GM20431 (cell line): ENCODE measurements at regions not wholly inside any gene's neighbourhood (a gene's known extent, or its start where the extent isn't known, plus 50 kb on each side); places are given as distances from the start of the nearest gene placed in this dataset.
"Not testable (repeated sequence)": the region's sequence is repeated elsewhere in the genome, so short reads cannot be mapped to it uniquely, and the experiment has no call there.

Experiments
- in situ Hi-C: fragments of 300-500 bp; cut with MseI, MboI; formaldehyde crosslinking; loops from one replicate; pipeline ENCODE4 v1.15.0; 2020; ENCODE audit warnings: low sequenced_read_pairs; ENCODE audit not compliant: unreplicated experiment

GRCh38 chr13:31504918-31505317, 234.4 kb upstream of the RXFP2 start:
- in situ Hi-C loops, result no loop called here

DNA sequence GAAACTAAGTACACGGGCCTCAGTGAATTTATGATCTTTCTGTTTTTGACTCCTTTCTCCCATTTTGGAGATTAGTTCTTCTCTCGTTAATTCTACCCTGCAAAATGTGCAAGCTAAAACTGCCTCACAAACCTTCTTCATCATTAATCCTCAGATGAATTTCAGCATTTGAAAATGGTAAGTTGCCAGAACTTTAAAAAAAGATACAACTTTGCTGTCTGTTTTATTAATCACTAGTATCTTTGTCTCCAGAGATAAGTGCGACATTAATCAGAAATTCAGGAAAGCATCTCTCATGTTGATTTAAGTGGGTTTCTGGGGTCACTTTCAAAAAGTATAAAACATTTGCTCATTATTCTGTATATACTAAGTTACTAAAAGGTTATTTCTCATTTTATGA, 227.0 kb upstream of the RXFP2 start:
- in situ Hi-C loops, result no loop called here

DNA sequence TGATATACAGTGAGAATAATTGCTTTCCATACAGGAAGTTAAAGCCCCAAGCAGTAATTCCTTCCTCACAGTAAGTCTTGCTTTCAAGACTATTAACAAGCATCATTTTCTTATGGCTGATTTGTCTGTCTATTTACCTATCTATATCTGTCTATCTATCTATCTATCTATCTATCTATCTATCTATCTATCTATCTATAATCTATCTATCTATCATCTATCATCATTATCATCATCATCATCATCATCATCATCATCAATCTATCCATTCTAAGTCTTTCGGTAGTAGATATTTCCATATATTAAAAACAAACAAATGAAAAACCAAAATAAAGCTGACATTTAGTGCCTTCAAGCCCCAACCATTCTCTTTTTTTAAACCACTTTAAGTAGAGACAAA, 224.4 kb upstream of the RXFP2 start:
- in situ Hi-C loops, result no loop called here

- in situ Hi-C loops, result no loop called here
Observed at GRCh38 chr13:31515427-31515826, 223.9 kb upstream of the RXFP2 start.

- in situ Hi-C loops, result no loop called here
Observed at GRCh38 chr13:31517599-31517998, 221.7 kb upstream of the RXFP2 start.

DNA sequence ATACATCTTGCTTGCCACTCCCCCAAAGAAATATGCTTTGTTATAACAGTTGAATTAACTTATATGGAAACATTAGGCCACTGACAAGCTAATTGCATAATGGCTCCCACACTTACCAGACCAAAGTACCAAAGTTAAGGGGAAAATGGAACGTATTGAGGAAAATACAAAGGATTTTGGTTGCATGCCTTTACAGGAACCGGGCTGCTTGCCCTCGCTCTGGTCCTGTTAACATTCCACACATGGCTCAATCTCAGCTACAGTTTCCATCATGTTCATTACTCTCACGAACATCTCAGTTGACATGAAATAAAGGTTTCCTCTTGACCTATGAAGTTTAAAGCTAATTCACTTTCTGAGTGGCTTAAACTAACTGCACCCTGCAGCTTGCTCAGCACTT, 220.7 kb upstream of the RXFP2 start:
- in situ Hi-C loops, result no loop called here

DNA sequence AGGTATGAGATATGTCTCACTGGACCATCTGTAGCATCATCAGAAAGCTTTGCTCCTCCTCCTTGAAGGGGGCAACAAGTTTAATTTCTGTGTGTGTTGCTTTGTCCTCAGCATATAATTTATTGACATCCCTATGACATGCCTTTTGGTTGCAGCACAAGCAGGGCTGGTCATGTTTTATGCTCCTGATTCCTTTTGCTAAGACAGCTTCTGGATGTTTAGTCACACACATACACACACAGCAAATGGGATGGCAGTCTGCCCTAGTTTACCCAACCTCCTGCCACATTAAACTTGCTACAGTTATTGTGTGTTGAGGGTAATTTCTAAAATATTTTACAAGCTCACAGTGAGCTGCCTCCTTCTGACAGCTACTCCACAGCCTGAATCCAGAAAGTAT, 217.9 kb upstream of the RXFP2 start:
- in situ Hi-C loops, result no loop called here

DNA sequence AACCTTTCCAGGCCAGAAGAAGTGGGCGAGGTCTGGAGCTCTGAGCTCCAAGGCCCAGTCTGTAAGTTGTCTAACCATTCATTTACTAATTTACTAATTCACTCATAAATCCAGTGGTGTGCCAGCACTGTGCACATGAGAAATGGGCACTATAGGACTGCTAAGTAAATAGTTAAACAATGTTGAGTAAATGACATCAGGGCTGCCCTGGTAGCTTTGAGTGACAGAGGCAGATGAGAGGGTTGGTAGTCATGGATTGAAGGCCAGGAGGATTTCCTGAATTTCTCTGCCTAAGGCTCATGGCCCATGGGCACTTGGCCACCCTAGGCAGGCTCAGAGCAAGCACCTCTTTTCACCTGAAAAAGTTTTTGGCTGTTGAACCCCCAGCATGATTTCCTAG, 216.9 kb upstream of the RXFP2 start:
- in situ Hi-C loops, result no loop called here

DNA sequence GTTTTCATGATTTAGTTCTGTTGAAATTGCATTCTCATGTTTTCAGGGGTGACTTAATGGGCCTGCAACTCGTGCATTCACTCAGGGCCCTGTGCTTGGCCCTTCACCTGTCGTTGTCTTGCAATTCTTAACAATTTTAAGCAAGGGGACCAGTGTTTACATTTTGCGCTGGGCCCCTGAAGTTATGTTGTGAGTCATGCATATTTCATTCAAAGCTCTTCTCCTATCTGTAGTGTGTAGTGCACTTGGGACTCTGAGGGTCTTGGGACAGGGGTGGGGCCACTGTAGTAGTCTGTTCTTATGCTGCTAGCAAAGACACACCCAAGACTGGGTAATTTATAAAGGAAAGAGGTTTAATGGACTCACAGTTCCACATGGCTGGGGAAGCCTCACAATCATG, 211.2 kb upstream of the RXFP2 start:
- in situ Hi-C loops, result no loop called here

DNA sequence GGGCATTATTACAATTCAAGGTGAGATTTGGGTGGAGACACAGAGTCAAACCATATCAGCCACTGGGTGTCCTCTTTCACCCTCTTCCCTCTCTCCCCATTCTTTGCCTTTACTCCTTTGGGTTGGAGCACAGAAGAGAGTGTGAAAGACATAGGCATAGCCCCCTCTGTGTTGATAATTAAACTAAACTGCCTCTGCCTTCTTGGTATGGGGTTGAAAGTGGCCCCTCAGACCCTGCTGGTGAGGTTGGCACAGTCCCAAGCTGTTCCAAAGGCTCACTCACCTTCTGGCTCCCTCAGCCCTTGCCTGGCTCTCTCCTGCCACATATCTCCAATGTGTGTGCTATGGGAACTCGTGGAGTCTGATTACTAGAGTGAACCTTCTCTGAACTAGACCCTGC, 210.6 kb upstream of the RXFP2 start:
- in situ Hi-C loops, result no loop called here

GRCh38 chr13:31530922-31531321, 208.4 kb upstream of the RXFP2 start:
- in situ Hi-C loops, result no loop called here

DNA sequence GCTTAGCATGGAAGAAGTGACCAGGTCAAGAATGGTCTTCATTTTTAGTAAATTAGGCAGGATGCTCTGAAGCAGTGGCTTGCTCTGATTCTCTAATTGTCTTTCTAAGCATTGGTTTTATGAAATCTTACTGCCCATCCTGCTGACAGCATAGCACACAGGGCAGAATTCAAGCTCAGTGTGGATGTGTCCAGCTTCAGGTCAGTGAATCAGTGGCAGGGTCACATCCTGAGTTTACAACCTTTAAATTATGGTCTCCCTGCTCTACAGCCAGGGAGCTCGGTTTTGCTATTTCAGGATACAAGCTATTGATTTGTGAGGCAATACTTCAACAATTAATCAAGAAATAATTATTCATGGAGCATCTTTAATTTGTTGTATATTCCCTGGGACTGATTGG, 202.3 kb upstream of the RXFP2 start:
- in situ Hi-C loops, result no loop called here

DNA sequence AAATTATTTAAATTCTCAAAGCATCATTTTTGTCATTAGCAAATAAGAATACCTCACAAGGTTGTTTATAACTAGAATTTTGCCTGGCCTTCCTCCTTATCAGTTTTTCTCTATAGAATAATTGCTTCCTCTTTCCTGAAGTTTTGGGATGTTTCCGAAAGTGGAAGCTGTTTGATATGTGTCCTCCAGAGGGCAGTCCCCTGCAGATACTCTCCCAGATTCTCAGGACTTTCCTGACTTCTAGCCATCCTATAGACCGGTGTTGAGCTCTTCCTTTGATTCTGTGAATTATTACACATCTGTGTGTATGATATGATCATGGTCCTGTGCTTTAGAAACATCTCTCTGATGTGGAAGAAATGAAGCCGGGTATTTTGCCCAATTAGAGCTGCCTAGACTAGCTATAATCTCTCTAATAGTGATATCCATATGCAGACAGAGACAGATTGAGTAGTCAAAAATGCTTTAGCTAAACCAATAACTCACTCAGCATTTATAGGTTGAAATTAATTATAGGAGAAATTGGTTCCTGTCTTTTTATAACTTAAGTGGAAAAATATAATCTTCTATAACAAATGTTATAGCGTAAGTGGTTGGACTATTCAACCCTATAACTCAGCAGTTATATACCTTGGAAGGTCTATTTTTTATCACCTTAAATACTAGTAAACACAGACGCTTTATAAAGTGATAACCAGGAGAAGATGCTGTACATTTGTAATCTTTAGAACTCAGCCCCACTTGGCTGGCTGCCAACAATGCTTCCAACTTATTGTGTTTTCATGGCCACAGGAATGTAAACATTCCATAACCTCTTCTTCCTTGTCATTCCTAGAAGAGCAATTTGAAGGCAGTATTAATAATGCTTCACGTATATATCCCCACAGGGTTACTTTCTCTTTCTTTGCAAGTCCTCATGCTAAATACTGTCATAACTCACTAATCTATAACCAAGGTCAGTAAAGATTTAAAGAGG, 201.0 kb upstream of the RXFP2 start:
- in situ Hi-C loops, result no loop called here

DNA sequence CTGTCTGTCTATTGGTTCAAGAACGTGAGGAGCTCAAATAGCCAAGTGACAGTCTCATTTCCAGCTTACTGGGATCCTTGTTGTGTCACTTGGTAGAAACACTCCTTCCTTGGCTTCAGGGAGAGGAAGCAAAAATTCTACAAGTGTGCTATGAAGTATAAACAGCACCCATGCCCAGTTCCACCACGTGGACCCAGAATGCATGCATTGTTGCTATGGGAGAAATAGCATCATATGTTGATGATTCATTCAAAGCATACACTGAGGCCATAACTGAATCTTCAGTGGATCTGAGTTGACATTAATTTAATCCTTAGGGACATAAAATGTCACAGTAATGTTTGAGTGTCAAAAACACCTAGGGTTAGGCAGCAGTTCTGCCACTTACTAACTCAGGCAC, 199.0 kb upstream of the RXFP2 start:
- in situ Hi-C loops, result no loop called here

- in situ Hi-C loops, result no loop called here
Observed at GRCh38 chr13:31543190-31543589, 196.1 kb upstream of the RXFP2 start.

GRCh38 chr13:31545616-31546015, 193.7 kb upstream of the RXFP2 start:
- in situ Hi-C loops, result no loop called here

- in situ Hi-C loops, result no loop called here
Observed at GRCh38 chr13:31556376-31556775, 182.9 kb upstream of the RXFP2 start.

- in situ Hi-C loops, result not testable (repeated sequence)
Observed at GRCh38 chr13:31584221-31584620, 155.1 kb upstream of the RXFP2 start.

DNA sequence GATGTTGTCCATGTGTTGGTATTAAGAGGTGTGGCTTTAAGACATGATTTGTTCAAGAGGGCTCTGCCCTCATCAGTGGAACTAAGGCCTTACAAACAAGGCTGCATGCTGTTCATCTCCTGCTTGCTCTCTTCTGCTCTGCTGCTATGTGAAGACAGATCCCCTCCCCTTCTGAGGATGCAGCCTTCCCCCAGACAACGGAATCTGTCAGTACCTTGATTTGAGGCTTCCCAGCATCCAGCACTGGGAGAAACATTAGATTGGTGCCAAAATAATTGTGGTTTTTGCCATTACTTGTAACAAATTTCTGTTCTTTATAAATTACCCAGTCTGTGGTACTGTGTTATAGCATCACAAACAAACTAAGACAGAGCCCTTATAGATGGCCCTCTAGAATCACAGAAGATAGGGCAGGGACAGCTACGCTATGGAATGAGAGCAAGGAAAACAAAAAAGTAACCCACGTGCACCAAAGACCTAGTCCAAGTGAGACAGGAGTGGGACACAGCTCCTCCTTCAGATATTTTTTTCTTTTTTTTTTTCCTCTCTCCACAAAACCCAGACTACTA, 151.5 kb upstream of the RXFP2 start:
- in situ Hi-C loops, result no loop called here

GRCh38 chr13:31588316-31588715, 151.0 kb upstream of the RXFP2 start:
- in situ Hi-C loops, result no loop called here

- in situ Hi-C loops, result no loop called here
Observed at GRCh38 chr13:31588893-31589292, 150.4 kb upstream of the RXFP2 start.
